Stimulated activated memory B cell treated with anti-CD40 and anti-IgM and Interleukin-4, amounts not matched to agents 10 μg/mL and 1 μg/mL and 100 μg/mL, for 72 hours (primary cell): ENCODE measurements at regions not wholly inside any gene's neighbourhood (a gene's known extent, or its start where the extent isn't known, plus 50 kb on each side); places are given as distances from the start of the nearest gene placed in this dataset.
"Not testable (repeated sequence)": the region's sequence is repeated elsewhere in the genome, so short reads cannot be mapped to it uniquely, and the experiment has no call there.

ENCODE experiments used
- ATAC-seq: fragments of 150-1000 bp; cut with Tn5 transposase; 2 replicates; pipeline ENCODE4 v1.10.0; 2021
- H3K27ac Mint-ChIP-seq: one replicate; pipeline ENCODE4 v1.8.0; 2022; ENCODE audit warnings: mild to moderate bottlenecking, mixed read lengths
- H3K27me3 Mint-ChIP-seq: one replicate; pipeline ENCODE4 v1.8.0; 2022; ENCODE audit warnings: mixed read lengths
- H3K36me3 Mint-ChIP-seq: one replicate; pipeline ENCODE4 v1.8.0; 2022; ENCODE audit warnings: mixed read lengths
- H3K4me1 Mint-ChIP-seq: one replicate; pipeline ENCODE4 v1.8.0; 2022; ENCODE audit warnings: mixed read lengths
- H3K4me3 Mint-ChIP-seq: one replicate; pipeline ENCODE4 v1.8.0; 2022; ENCODE audit warnings: mild to moderate bottlenecking, moderate library complexity, mixed read lengths
- H3K9me3 Mint-ChIP-seq: one replicate; pipeline ENCODE4 v1.8.0; 2022; ENCODE audit warnings: mixed read lengths

DNA sequence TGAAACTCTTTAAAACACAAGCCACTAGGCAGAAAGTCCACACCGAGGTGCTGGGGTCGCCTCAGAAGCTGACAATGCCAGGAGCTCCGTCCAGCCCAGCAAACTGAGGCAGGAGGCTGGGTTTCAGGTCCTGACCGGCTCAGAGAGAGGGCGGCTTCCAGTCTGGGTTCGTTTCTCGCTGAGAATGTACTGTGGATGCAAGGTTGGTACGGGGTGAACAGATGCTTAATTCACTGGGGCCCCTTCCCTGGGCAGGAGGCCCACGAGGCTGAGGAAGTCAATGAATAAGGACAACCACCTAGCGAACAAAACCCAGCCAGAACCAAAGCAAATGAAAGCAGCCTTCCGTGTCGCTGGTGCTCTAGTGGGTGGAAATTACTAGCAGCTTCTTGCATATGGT is 142.0 kb downstream of the RTP5 start:
- Mint-ChIP-seq H3K4me1 (peaks cover 27% of the 10 kb centered on the region), H3K4me3 (no peak overlapping the region), H3K27ac (peak overlapping the region; percentile 24), H3K36me3 (no peaks in the 10 kb centered on the region), H3K9me3 (no peaks in the 10 kb centered on the region), H3K27me3 (no peaks in the 10 kb centered on the region)
- ATAC-seq, result peak; percentile 54

DNA sequence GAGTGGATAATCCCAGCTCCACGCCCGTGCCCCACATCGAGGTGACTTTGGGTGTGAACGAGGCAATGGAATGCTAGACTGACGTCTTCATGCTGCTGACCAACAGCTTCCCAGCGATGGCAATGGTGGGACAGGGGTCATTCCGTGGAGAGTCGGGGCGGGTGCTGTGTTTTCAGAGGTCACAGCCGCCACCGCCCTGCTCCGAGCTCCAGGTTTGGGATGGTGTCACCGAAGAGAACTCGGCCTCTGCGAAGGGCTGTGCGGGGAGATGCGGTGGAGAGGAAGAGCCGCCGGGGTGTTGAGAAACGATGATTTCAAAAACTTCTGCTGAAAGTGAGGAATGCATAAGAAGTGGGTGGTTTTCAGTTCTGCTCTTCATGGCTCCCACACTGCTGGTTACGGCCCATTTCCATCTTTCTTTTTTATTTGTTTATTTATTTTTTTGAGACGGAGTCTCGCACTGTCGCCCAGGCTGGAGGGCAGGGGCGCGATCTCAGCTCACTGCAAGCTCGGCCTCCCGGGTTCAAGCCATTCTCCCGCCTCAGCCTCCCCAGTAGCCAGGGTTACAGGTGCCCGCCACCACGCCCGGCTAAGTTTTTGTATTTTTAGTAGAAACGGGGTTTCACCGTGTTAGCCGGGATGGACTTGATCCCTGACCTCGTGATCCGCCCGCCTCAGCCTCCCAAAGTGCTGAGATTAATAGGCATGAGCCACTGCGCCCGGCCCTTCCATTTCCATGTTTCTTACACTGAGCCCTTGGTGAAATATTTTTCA is 142.6 kb downstream of the RTP5 start:
- peaks cover 29% of the 10 kb centered on the region for H3K4me1 Mint-ChIP-seq
- ATAC-seq, result peak; percentile 56
- H3K4me3 Mint-ChIP-seq, result no peak overlapping the region
- no peaks in the 10 kb centered on the region for H3K9me3 Mint-ChIP-seq
- no peaks in the 10 kb centered on the region for H3K36me3 Mint-ChIP-seq
- peak overlapping the region; percentile 24 for H3K27ac Mint-ChIP-seq
- H3K27me3 Mint-ChIP-seq, result no peaks in the 10 kb centered on the region

DNA sequence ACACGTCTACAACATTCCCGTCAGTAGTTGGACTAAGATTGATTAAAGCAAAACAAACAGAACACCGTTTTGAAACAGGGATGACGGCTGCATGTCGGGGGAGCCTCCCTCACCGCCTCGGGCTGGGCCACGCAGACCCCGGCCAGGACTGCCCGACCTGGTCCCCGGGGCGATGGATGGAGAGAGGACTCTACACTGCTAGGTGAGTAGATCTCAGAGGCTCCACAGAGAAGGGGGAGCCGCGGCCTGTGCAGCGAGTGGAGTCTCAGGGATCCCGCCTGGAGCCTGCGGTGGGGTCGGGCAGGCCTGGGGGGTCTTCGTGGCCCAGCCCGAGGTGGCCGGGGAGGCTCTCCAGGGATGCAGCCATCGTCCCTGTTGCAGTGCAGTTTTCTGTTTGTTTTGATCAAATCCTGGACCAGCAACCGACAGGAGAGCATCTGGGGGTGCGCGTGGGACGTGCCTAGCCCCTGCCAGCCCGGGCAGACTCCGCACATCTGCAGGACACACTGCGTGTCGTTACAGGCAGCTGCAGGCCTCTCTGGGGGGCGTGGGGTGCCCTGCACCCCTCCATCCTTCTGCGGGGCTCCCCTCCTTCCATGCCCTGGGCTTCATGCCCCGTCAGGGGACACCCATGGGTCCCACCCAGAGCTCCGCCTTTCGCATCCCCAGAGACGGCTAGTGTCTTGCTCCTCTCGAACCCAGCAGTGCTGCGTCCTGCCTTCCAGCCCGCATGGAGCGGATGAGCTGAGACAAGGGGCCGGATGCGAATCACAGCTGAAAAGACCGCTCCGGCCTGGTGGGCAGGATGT is 143.6 kb downstream of the RTP5 start:
- H3K4me3 Mint-ChIP-seq, result no peak overlapping the region
- H3K9me3 Mint-ChIP-seq, result no peaks in the 10 kb centered on the region
- no peak for ATAC-seq

DNA sequence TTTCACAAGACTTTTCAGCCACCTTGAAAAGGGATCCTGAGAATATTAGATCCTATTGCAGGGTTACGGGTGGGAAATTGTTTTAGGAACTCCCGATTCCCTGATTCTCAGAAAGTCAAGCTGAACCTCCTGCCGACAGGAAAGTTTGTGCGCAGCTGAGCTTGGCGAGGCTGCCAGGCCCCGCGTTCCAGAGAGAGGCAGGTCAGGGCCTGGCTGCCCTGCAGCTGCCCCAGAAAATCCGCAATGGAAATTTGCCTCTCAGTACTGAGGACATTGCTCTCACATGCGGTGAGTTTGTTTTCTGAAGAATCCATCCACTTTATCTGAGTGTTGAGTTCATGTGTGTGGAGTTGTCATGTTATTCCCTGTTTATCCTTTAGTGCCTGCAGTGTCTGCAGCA is 144.2 kb downstream of the RTP5 start:
- ATAC-seq, result no peak
- Mint-ChIP-seq H3K27ac (no peak overlapping the region), H3K36me3 (no peaks in the 10 kb centered on the region), H3K9me3 (no peaks in the 10 kb centered on the region), H3K4me1 (peaks cover 42% of the 10 kb centered on the region), H3K4me3 (no peak overlapping the region), H3K27me3 (no peaks in the 10 kb centered on the region)

More for the DNA sequence above, 143.6 kb downstream of the RTP5 start:
- peak overlapping the region; percentile 24 for H3K27ac Mint-ChIP-seq
- H3K36me3 Mint-ChIP-seq, result no peaks in the 10 kb centered on the region
- H3K4me1 Mint-ChIP-seq, result peaks cover 36% of the 10 kb centered on the region
- H3K27me3 Mint-ChIP-seq, result no peaks in the 10 kb centered on the region

DNA sequence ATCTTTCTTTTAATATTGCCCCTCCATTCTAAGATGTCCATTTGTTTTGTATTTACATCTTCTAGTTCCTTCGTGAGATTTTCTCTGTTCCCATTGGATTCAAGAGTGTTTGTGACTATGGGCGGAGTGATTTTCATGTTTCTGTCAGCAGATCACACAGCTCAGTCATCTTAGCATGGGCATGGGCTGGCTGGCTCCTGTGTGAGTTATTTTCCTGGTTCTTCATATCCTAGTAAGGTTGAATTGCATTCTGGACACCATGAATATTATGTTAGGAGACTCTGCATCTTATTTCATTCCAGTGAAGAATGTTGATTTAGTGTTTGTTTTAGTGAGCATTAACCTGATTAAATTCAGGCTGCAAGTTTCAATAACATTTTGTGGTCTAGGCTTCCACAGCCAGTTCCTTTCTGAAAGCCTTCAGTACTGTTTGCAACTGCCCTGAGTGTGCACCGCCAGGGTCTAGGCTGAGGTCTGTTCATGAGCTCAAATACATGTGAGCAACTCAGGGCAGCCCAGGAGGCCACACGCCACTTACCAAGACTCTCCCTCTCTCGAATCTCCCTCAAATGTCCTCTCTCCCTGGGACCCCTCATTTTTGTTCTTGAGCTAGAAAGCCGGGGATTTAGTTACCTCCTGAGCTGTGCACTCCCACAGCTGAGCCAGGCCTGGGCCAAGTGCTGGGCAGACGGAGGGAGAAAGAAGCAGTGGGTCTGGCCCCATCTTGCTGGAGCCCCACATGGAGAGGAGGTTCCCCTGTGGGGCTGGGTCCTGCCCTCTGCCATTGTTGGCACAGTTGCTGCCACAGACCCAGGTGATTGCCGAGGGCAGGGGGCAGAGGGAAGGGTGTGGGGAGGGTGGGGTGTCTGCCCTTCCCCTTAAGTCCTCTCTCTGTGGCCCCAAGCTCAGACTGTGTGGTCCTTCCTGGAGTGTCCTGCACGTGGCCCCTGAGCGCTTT is 145.9 kb downstream of the RTP5 start:
- Mint-ChIP-seq H3K4me1 (peaks cover 48% of the 10 kb centered on the region), H3K27ac (no peak overlapping the region), H3K4me3 (no peak overlapping the region), H3K9me3 (no peaks in the 10 kb centered on the region), H3K36me3 (no peaks in the 10 kb centered on the region), H3K27me3 (peaks cover 4% of the 10 kb centered on the region)
- peak; percentile 5 for ATAC-seq

DNA sequence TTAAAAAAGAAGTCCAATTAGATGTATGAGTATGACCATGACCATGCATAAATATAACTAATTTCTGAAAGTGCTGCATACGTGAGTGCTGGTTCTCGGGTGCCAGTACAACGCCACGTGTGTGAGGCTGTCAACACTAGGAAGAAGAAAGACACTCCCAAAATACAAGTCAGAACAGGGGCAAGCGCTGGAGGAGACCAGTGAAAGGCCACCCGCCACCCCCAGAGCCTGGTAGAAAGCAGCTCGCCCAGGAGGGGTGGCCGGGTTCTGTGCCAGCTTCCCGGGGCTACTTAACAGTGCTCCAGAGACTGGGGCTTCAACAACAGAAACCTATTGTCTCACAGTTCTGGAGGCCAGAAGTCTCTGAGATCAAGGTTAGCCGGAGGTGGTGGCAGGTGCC is 147.6 kb downstream of the RTP5 start:
- no peaks in the 10 kb centered on the region for H3K36me3 Mint-ChIP-seq
- H3K4me1 Mint-ChIP-seq, result peaks cover 37% of the 10 kb centered on the region
- no peaks in the 10 kb centered on the region for H3K9me3 Mint-ChIP-seq
- H3K27me3 Mint-ChIP-seq, result peaks cover 17% of the 10 kb centered on the region
- H3K4me3 Mint-ChIP-seq, result no peak overlapping the region
- H3K27ac Mint-ChIP-seq, result no peak overlapping the region
- ATAC-seq, result no peak

DNA sequence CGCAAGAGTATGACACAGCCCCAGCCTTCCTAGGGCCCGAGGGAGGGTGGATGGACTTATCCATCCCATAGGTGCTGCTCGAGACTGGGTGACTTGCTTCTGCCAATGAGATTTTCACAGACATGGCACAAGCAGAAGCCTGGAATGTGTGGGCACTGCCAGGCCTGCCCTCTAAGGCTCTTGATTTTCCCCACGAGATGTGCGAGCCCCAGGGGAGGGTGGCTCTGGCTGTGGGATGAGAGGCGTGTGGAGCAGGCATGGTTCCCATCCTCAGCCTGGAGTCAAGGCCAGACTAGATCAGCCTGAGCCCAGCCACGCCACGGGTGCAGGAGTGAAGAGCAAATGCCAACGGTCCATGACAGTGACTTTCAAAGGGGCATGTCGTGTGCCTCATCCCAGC is 148.9 kb downstream of the RTP5 start:
- H3K27ac Mint-ChIP-seq, ATAC-seq, H3K36me3 Mint-ChIP-seq, H3K9me3 Mint-ChIP-seq, H3K4me3 Mint-ChIP-seq: not testable (repeated sequence)
- H3K4me1 Mint-ChIP-seq, result peaks cover 38% of the 10 kb centered on the region
- peaks cover 30% of the 10 kb centered on the region for H3K27me3 Mint-ChIP-seq

DNA sequence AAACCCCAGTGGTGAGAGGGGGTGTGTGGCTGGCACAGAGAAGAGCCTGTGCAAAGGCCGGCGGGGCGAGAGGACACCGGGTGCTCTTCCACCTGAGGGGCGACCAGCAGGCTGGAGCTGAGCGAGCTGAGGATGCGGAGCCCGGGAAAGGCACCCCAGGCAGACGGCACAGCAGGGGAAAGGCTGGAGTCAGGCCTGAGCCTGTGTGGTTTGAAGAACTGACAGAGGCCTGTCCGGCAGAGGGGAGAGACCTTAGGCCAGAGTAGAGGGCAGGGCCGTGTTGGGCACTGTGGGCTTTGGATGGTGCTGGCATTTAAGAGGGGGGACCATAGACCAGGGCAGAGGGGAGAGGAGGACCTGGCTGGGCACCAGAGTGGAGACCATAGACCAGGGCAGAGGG is 149.8 kb downstream of the RTP5 start:
- Mint-ChIP-seq H3K36me3 (no peaks in the 10 kb centered on the region), H3K27ac (no peak overlapping the region), H3K9me3 (no peaks in the 10 kb centered on the region), H3K4me1 (peaks cover 38% of the 10 kb centered on the region), H3K4me3 (no peak overlapping the region), H3K27me3 (peaks cover 40% of the 10 kb centered on the region)
- ATAC-seq, result no peak

DNA sequence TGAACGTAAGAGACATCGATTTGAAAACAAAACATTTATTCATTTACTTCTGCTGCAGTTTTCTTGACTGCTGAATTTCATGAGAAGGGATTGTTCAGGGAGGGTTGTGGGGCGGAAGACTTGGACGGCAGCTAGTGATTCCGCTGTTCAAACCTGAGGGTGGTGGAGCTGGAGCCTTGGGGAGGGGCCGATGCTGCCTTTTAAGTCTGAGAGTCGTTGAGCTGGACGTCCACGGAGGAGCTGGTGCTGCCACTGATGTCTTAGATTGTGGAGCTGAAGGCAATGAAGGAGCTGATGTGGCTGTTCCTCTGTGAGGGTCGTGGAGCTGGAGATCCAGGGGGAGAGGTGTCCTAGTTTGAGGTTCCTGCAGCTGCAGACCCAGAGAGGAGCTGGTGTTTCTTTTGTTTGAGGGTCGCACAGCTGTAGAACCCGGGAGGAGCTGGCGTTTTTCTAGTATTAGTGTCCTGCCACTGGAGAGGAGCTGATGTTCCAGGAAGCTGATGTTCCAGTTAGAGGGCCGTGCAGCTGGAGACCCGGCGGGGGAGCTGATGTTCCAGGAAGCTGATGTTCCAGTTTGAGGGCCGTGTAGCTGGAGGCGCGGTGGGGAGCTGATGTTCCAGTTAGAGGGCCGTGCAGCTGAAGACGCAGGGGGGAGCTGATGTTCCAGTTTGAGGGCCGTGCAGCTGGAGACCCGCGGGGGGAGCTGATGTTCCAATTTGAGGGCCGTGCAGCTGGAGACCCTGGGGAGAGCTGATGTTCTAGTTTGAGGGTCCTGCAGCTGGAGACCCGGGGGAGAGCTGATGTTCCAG is 150.9 kb downstream of the RTP5 start:
- H3K4me3 Mint-ChIP-seq, result no peak overlapping the region
- peaks cover 50% of the 10 kb centered on the region for H3K27me3 Mint-ChIP-seq
- H3K9me3 Mint-ChIP-seq, result no peaks in the 10 kb centered on the region
- no peaks in the 10 kb centered on the region for H3K36me3 Mint-ChIP-seq
- no peak overlapping the region for H3K27ac Mint-ChIP-seq
- peaks cover 38% of the 10 kb centered on the region for H3K4me1 Mint-ChIP-seq
- ATAC-seq, result no peak

DNA sequence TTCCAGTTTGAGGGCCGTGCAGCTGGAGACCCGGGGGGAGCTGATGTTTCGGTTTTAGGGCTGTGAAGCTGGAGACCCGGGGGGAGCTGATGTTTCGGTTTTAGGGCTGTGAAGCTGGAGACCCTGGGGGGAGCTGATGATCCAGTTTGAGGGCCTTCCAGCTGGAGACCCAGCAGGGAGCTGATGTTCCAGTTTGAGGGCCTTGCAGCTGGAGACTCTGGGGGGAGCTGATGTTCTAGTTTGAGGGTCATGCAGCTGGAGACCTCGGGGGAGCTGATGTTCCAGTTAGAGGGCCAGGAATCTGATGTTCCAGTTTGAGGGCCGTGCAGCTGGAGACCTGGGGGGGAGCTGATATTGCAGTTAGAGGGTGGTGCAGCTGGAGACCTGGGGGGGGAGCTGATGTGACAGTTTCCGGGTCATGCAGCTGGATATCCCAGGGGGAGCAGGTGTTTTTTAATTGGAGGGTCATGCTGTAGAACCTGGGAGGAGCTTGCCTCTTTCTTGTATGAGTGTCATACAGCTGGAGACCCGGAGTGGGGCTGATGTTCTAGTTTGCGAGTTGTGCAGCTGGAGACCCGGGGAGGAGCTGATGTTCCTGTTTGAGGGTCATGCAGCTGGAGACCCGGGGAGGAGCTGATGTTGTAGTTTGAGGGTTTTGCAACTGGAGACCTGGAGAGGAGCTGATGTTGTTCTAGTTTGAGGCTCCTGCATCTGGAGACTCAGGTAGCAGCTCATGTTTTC is 153.2 kb downstream of the RTP5 start:
- ATAC-seq, result no peak
- H3K9me3 Mint-ChIP-seq, result no peaks in the 10 kb centered on the region
- peaks cover 35% of the 10 kb centered on the region for H3K4me1 Mint-ChIP-seq
- no peak overlapping the region for H3K4me3 Mint-ChIP-seq
- H3K36me3 Mint-ChIP-seq, result no peaks in the 10 kb centered on the region
- H3K27ac Mint-ChIP-seq, result no peak overlapping the region
- H3K27me3 Mint-ChIP-seq, result peaks cover 70% of the 10 kb centered on the region

DNA sequence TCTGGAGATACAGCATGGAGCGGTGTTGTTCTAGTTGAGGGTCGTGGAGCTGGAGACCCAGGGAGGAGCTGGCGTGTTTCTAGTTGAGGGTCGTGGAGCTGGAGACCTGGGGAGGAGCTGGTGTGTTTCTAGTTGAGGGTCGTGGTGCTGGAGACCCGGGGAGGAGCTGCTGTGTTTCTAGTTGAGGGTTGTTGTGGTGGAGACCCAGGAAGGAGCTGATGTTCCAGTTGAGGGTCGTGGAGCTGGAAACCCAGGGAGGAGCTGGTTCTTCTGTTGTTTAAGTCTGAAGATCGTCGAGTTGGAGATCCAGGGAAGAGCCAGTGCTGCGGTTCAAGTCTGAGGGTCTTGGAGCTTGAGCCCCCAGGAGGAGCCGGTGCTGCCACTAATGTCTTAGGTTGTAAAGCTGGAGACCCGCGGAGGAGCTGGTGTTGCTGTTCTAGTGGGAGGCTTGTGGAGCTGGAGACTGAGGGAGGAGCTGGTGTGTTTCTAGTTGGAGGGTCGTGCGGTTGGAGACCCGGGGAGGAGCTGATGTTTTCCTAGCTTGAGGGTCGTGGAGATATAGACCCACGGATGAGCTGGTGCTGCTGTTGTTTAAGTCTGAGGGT is 155.3 kb downstream of the RTP5 start:
- H3K36me3 Mint-ChIP-seq, result no peaks in the 10 kb centered on the region
- ATAC-seq, result no peak
- peaks cover 90% of the 10 kb centered on the region for H3K27me3 Mint-ChIP-seq
- no peaks in the 10 kb centered on the region for H3K9me3 Mint-ChIP-seq
- H3K4me3 Mint-ChIP-seq, result no peak overlapping the region
- no peak overlapping the region for H3K27ac Mint-ChIP-seq
- H3K4me1 Mint-ChIP-seq, result peaks cover 31% of the 10 kb centered on the region

DNA sequence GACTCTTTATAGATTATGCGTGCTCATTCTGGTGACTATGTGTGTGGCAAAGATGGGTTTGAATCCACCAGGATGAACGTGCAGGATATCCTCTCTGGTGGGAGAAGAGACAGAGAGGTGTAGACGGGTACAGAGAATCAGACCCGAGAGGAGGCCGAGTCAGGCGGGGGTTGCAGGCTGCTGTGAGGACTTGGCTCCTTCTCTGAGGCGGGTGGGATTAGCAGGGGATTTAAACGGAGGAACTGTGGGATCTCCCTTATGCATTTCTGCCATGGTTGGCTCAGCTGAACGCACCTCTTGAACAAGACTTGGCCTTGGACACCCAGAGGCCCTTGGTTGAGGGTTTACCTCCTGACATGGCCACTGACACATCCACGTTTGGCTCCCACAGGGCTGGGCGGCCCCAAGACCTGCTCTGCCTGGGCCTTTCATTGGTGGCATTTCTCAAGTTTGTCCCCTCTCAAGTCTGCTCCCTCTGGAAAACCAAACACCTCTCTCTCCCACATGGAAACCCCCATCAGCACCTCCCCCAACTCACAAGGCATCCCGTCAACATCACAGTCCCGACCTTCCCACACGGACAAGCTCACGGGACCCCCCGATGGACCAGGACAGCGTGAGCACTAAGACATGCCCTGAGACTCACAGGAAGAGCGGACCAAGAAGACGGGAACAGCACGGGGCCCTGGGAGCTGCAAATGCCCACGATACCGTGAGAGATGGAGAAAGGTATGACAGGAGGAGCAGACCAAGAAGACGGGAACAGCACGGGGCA is 158.3 kb downstream of the RTP5 start:
- H3K27me3 Mint-ChIP-seq, result peaks cover 95% of the 10 kb centered on the region
- H3K36me3 Mint-ChIP-seq, result no peaks in the 10 kb centered on the region

More for the DNA sequence above, 158.3 kb downstream of the RTP5 start:
- Mint-ChIP-seq H3K9me3 (no peaks in the 10 kb centered on the region), H3K27ac (no peak overlapping the region), H3K4me3 (no peak overlapping the region), H3K4me1 (peaks cover 39% of the 10 kb centered on the region)
- ATAC-seq, result no peak
